ENCODE measurements at regions not wholly inside any gene's neighbourhood (a gene's known extent, or its start where the extent isn't known, plus 50 kb on each side); places are given as distances from the start of the nearest gene placed in this dataset.
"Not testable (repeated sequence)": the region's sequence is repeated elsewhere in the genome, so short reads cannot be mapped to it uniquely, and the experiment has no call there.

DNA sequence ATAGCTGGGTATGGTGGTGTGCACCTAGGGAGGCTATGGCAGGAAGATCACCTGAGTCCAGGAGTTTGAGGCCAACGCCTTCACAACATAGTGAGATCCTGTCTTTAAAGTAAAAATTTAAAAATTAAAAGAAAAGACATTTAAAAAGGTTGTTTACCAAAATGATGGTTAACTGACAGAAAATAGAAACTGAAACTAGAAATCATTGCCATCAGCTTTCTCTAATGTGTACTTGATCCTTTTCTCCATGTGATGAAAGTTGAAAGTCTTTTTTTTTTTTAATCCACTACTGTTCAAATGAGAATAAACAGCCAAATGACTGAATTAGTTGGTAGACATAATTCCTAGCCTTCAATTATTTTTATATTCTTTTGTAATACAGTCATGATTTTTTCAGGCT, 75.1 kb upstream of the PARP8 start:
- not testable (repeated sequence) for H3K36me3 ChIP-seq (ENCODE audit: control insufficient read depth, insufficient read depth, low read length); H3K36me3 Mint-ChIP-seq
- peak overlapping the region; percentile 92 for H3K27ac ChIP-seq (ENCODE audit: low read length)

GRCh38 chr5:50593681-50594080, 72.8 kb upstream of the PARP8 start:
- Histone ChIP-seq H3K9me3 (ENCODE audit: control insufficient read depth, insufficient read depth, low read length) (no peaks in the 10 kb centered on the region), H3K4me3 (ENCODE audit: low read length) (no peak overlapping the region), H3K36me3 (ENCODE audit: control insufficient read depth, insufficient read depth, low read length) (no peaks in the 10 kb centered on the region), H3K4me1 (ENCODE audit: control insufficient read depth, insufficient read depth, low read length) (peaks cover 27% of the 10 kb centered on the region), H3K27me3 (ENCODE audit: control insufficient read depth, insufficient read depth, low read length) (no peaks in the 10 kb centered on the region), H3K27ac (ENCODE audit: low read length) (peak overlapping the region; percentile 92)
- H3K4me1 Mint-ChIP-seq = peaks cover 73 to 77% of the 10 kb centered on the region in 2 donors
- TF ChIP-seq, protein P1, sequence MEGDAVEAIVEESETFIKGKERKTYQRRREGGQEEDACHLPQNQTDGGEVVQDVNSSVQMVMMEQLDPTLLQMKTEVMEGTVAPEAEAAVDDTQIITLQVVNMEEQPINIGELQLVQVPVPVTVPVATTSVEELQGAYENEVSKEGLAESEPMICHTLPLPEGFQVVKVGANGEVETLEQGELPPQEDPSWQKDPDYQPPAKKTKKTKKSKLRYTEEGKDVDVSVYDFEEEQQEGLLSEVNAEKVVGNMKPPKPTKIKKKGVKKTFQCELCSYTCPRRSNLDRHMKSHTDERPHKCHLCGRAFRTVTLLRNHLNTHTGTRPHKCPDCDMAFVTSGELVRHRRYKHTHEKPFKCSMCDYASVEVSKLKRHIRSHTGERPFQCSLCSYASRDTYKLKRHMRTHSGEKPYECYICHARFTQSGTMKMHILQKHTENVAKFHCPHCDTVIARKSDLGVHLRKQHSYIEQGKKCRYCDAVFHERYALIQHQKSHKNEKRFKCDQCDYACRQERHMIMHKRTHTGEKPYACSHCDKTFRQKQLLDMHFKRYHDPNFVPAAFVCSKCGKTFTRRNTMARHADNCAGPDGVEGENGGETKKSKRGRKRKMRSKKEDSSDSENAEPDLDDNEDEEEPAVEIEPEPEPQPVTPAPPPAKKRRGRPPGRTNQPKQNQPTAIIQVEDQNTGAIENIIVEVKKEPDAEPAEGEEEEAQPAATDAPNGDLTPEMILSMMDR (IDR thresholded peaks at IDR 0.05) = no peak
- peak overlapping the region; percentile 78 for H3K4me3 Mint-ChIP-seq
- H3K36me3 Mint-ChIP-seq = no peaks in the 10 kb centered on the region
- H3K27ac Mint-ChIP-seq = peak overlapping the region; percentile 92 to 94
- 0% methylated on average over 1 of the region's 1 CpG for WGBS (ENCODE audit: insufficient coverage)
- peak in 2 of 3 donors; percentile 60 to 84 for ATAC-seq
- H3K27me3 Mint-ChIP-seq (ENCODE audit: low read depth in 2 of 2) = no peaks in the 10 kb centered on the region
- intact Hi-C loops (cut with micrococcal nuclease) = loop anchor here (2.0 to 5.0 kb wide), 4 partner anchors 29 to 154 kb away; no protein-coding TSS in a partner anchor
- peaks cover 0 to 2% of the 10 kb centered on the region in 2 donors for H3K9me3 Mint-ChIP-seq
- DNase-seq = peak; percentile 20 to 75

More for the DNA sequence above, 75.1 kb upstream of the PARP8 start:
- ATAC-seq; H3K9me3 Mint-ChIP-seq; H3K27me3 Mint-ChIP-seq (ENCODE audit: low read depth in 2 of 2); H3K27me3 ChIP-seq (ENCODE audit: control insufficient read depth, insufficient read depth, low read length); H3K4me3 ChIP-seq (ENCODE audit: low read length); H3K9me3 ChIP-seq (ENCODE audit: control insufficient read depth, insufficient read depth, low read length): not testable (repeated sequence)
- intact Hi-C loops (cut with micrococcal nuclease) = loop anchor here (2.0 to 5.0 kb wide), 4 partner anchors 41 to 156 kb away; partner anchors contain the start of gene PARP8
- no CpG with 5 or more reads among the region's 1 CpG for WGBS (ENCODE audit: insufficient coverage)
- H3K4me1 ChIP-seq (ENCODE audit: control insufficient read depth, insufficient read depth, low read length) = peaks cover 27% of the 10 kb centered on the region
- peak overlapping the region; percentile 92 to 94 for H3K27ac Mint-ChIP-seq
- peak in 1 of 2 donors; percentile 27 for DNase-seq
- H3K4me3 Mint-ChIP-seq = peak overlapping the region; percentile 65
- H3K4me1 Mint-ChIP-seq = peaks cover 61 to 67% of the 10 kb centered on the region in 2 donors

- H3K9me3 Mint-ChIP-seq = peaks cover 2 to 5% of the 10 kb centered on the region in 2 donors
- TF ChIP-seq, protein P1 (IDR thresholded peaks at IDR 0.05) = no peak
- Histone ChIP-seq H3K4me3 (ENCODE audit: low read length) (no peak overlapping the region), H3K36me3 (ENCODE audit: control insufficient read depth, insufficient read depth, low read length) (no peaks in the 10 kb centered on the region), H3K27ac (ENCODE audit: low read length) (peak overlapping the region; percentile 38), H3K27me3 (ENCODE audit: control insufficient read depth, insufficient read depth, low read length) (no peaks in the 10 kb centered on the region), H3K9me3 (ENCODE audit: control insufficient read depth, insufficient read depth, low read length) (no peaks in the 10 kb centered on the region), H3K4me1 (ENCODE audit: control insufficient read depth, insufficient read depth, low read length) (peaks cover 27% of the 10 kb centered on the region)
- peaks cover 14% of the 10 kb centered on the region for H3K36me3 Mint-ChIP-seq
- DNase-seq (no peak), ATAC-seq (peak in 1 of 3 donors; percentile 44)
- WGBS (ENCODE audit: insufficient coverage) = 65% methylated on average over 2 of the region's 3 CpGs
- no peaks in the 10 kb centered on the region for H3K27me3 Mint-ChIP-seq (ENCODE audit: low read depth in 2 of 2)
- intact Hi-C loops (cut with micrococcal nuclease) = no loop called here
- peak overlapping the region; percentile 82 to 84 for H3K27ac Mint-ChIP-seq
- peak overlapping the region; percentile 45 for H3K4me3 Mint-ChIP-seq
- H3K4me1 Mint-ChIP-seq = peaks cover 73 to 75% of the 10 kb centered on the region in 2 donors
Measured at GRCh38 chr5:50595199-50595598, 71.2 kb upstream of the PARP8 start.

DNA sequence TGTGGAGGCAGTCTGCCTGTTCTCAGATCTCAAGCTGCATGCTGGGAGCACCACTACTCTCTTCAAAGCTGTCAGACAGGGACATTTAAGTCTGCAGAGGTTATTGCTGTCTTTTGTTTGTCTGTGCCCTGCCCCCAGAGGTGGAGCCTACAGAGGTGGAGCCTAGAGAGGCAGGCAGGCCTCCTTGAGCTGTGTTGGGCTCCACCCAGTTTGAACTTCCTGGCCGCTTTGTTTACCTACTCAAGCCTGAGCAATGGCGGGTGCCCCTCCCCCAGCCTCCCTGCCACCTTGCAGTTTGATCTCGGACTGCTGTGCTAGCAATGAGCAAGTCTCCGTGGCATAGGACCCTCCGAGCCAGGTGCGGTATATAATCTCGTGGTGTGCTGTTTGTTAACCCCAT, 64.9 kb upstream of the PARP8 start:
- H3K4me3 ChIP-seq (ENCODE audit: low read length); H3K36me3 ChIP-seq (ENCODE audit: control insufficient read depth, insufficient read depth, low read length); H3K9me3 Mint-ChIP-seq; H3K9me3 ChIP-seq (ENCODE audit: control insufficient read depth, insufficient read depth, low read length); H3K4me3 Mint-ChIP-seq; ATAC-seq; H3K27me3 ChIP-seq (ENCODE audit: control insufficient read depth, insufficient read depth, low read length); H3K27ac Mint-ChIP-seq; H3K4me1 ChIP-seq (ENCODE audit: control insufficient read depth, insufficient read depth, low read length); intact Hi-C loops (cut with micrococcal nuclease); H3K27ac ChIP-seq (ENCODE audit: low read length); H3K27me3 Mint-ChIP-seq (ENCODE audit: low read depth in 2 of 2): not testable (repeated sequence)
- peaks cover 29 to 43% of the 10 kb centered on the region in 2 donors for H3K4me1 Mint-ChIP-seq
- H3K36me3 Mint-ChIP-seq = peaks cover 14% of the 10 kb centered on the region
- DNase-seq = peak in 1 of 2 donors; percentile 26
- 85% methylated on average over 7 of the region's 7 CpGs for WGBS (ENCODE audit: insufficient coverage)

Measured in natural killer cell (primary cell).